ENCODE measurements at regions not wholly inside any gene's neighbourhood (a gene's known extent, or its start where the extent isn't known, plus 50 kb on each side); places are given as distances from the start of the nearest gene placed in this dataset.
"Not testable (repeated sequence)": the region's sequence is repeated elsewhere in the genome, so short reads cannot be mapped to it uniquely, and the experiment has no call there.

GRCh38 chr1:191438979-191439378, 719.3 kb upstream of the RGS18 start:
- no peaks in the 10 kb centered on the region for H3K36me3 ChIP-seq (ENCODE audit: low read depth)
- H3K27me3 ChIP-seq (ENCODE audit: insufficient read depth, poor library complexity, severe bottlenecking): no peaks in the 10 kb centered on the region
- no peak for TF ChIP-seq CTCF (IDR thresholded peaks at IDR 0.05; ENCODE audit: poor library complexity, severe bottlenecking)
- no peaks in the 10 kb centered on the region for H3K4me1 ChIP-seq (ENCODE audit: insufficient read depth, poor library complexity, severe bottlenecking)
- no peak overlapping the region for H3K4me3 ChIP-seq (ENCODE audit: severe bottlenecking)
- no peak for ATAC-seq (ENCODE audit: low read depth)
- H3K27ac ChIP-seq (ENCODE audit: poor library complexity, severe bottlenecking): no peak overlapping the region
- no peaks in the 10 kb centered on the region for H3K9me3 ChIP-seq (ENCODE audit: severe bottlenecking)
- no peak for DNase-seq (ENCODE audit: low spot score)

- not testable (repeated sequence) for H3K9me3 ChIP-seq (ENCODE audit: severe bottlenecking); DNase-seq (ENCODE audit: low spot score); H3K36me3 ChIP-seq (ENCODE audit: low read depth); ATAC-seq (ENCODE audit: low read depth); H3K4me1 ChIP-seq (ENCODE audit: insufficient read depth, poor library complexity, severe bottlenecking); H3K27ac ChIP-seq (ENCODE audit: poor library complexity, severe bottlenecking); H3K27me3 ChIP-seq (ENCODE audit: insufficient read depth, poor library complexity, severe bottlenecking); H3K4me3 ChIP-seq (ENCODE audit: severe bottlenecking)
These were observed 710.0 kb upstream of the RGS18 start for GRCh38 chr1:191448279-191448678.

- Histone ChIP-seq H3K4me1 (ENCODE audit: insufficient read depth, poor library complexity, severe bottlenecking) (no peaks in the 10 kb centered on the region), H3K27ac (ENCODE audit: poor library complexity, severe bottlenecking) (no peak overlapping the region), H3K27me3 (ENCODE audit: insufficient read depth, poor library complexity, severe bottlenecking) (no peaks in the 10 kb centered on the region), H3K9me3 (ENCODE audit: severe bottlenecking) (no peaks in the 10 kb centered on the region), H3K36me3 (ENCODE audit: low read depth) (no peaks in the 10 kb centered on the region), H3K4me3 (ENCODE audit: severe bottlenecking) (no peak overlapping the region)
- ATAC-seq (ENCODE audit: low read depth): no peak
- TF ChIP-seq CTCF (IDR thresholded peaks at IDR 0.05; ENCODE audit: poor library complexity, severe bottlenecking): no peak
- no peak for DNase-seq (ENCODE audit: low spot score)
These were observed 705.7 kb upstream of the RGS18 start for GRCh38 chr1:191452586-191452985.

- Histone ChIP-seq H3K9me3 (ENCODE audit: severe bottlenecking) (no peaks in the 10 kb centered on the region), H3K36me3 (ENCODE audit: low read depth) (no peaks in the 10 kb centered on the region), H3K27me3 (ENCODE audit: insufficient read depth, poor library complexity, severe bottlenecking) (no peaks in the 10 kb centered on the region), H3K4me1 (ENCODE audit: insufficient read depth, poor library complexity, severe bottlenecking) (no peaks in the 10 kb centered on the region), H3K27ac (ENCODE audit: poor library complexity, severe bottlenecking) (no peak overlapping the region), H3K4me3 (ENCODE audit: severe bottlenecking) (no peak overlapping the region)
- ATAC-seq (ENCODE audit: low read depth): no peak
- DNase-seq (ENCODE audit: low spot score): no peak
- no peak for TF ChIP-seq CTCF (IDR thresholded peaks at IDR 0.05; ENCODE audit: poor library complexity, severe bottlenecking)
These were observed 704.8 kb upstream of the RGS18 start for GRCh38 chr1:191453487-191453886.

GRCh38 chr1:191457889-191458288, 700.4 kb upstream of the RGS18 start:
- no peak overlapping the region for H3K27ac ChIP-seq (ENCODE audit: poor library complexity, severe bottlenecking)
- no peak overlapping the region for H3K4me3 ChIP-seq (ENCODE audit: severe bottlenecking)
- no peaks in the 10 kb centered on the region for H3K4me1 ChIP-seq (ENCODE audit: insufficient read depth, poor library complexity, severe bottlenecking)
- H3K27me3 ChIP-seq (ENCODE audit: insufficient read depth, poor library complexity, severe bottlenecking): no peaks in the 10 kb centered on the region
- H3K36me3 ChIP-seq (ENCODE audit: low read depth): no peaks in the 10 kb centered on the region
- no peak for TF ChIP-seq CTCF (IDR thresholded peaks at IDR 0.05; ENCODE audit: poor library complexity, severe bottlenecking)
- no peaks in the 10 kb centered on the region for H3K9me3 ChIP-seq (ENCODE audit: severe bottlenecking)
- ATAC-seq (ENCODE audit: low read depth) (no peak), DNase-seq (ENCODE audit: low spot score) (no peak)
